Stimulated activated CD4-positive, alpha-beta T cell treated with anti-CD3 and anti-CD28 coated beads, Interleukin-1b, Interleukin-23, amount 100 ng/mL, for 48 hours (primary cell): ENCODE measurements at regions not wholly inside any gene's neighbourhood (a gene's known extent, or its start where the extent isn't known, plus 50 kb on each side); places are given as distances from the start of the nearest gene placed in this dataset.
"Not testable (repeated sequence)": the region's sequence is repeated elsewhere in the genome, so short reads cannot be mapped to it uniquely, and the experiment has no call there.

Source experiments
- DNase-seq: peaks from one replicate; pipeline ENCODE4 v3.0.0-alpha.2; 2020

- DNase-seq: no peak
Measured at GRCh38 chr13:53101883-53102282, 73.3 kb downstream of the OLFM4 start.

- DNase-seq: no peak
Measured at GRCh38 chr13:53104136-53104535, 75.5 kb downstream of the OLFM4 start.

GRCh38 chr13:53105477-53105876 is 76.9 kb downstream of the OLFM4 start:
- no peak for DNase-seq

- DNase-seq: no peak
Measured at GRCh38 chr13:53105890-53106289, 77.3 kb downstream of the OLFM4 start.

GRCh38 chr13:53110181-53110580 is 81.6 kb downstream of the OLFM4 start:
- no peak for DNase-seq

GRCh38 chr13:53110614-53111013 is 82.0 kb downstream of the OLFM4 start:
- DNase-seq: no peak

- DNase-seq: no peak
Measured at GRCh38 chr13:53112522-53112921, 83.9 kb downstream of the OLFM4 start.

- DNase-seq: not testable (repeated sequence)
Measured at GRCh38 chr13:53117048-53117447, 88.4 kb downstream of the OLFM4 start.

GRCh38 chr13:53121131-53121773 is 92.6 kb downstream of the OLFM4 start:
- DNase-seq: no peak

- no peak for DNase-seq
Measured at GRCh38 chr13:53121919-53122318, 93.3 kb downstream of the OLFM4 start.

GRCh38 chr13:53123536-53123935 is 94.9 kb downstream of the OLFM4 start:
- DNase-seq: no peak

- DNase-seq: no peak
Measured at GRCh38 chr13:53124623-53125022, 96.0 kb downstream of the OLFM4 start.

GRCh38 chr13:53126841-53127245 is 98.2 kb downstream of the OLFM4 start:
- no peak for DNase-seq

GRCh38 chr13:53127373-53127772 is 98.8 kb downstream of the OLFM4 start:
- no peak for DNase-seq

GRCh38 chr13:53129864-53130393 is 101.3 kb downstream of the OLFM4 start:
- no peak for DNase-seq

- DNase-seq: no peak
Measured at GRCh38 chr13:53131361-53131760, 102.7 kb downstream of the OLFM4 start.

- DNase-seq: no peak
Measured at GRCh38 chr13:53135301-53135700, 106.7 kb downstream of the OLFM4 start.

GRCh38 chr13:53136554-53137215 is 108.1 kb downstream of the OLFM4 start:
- DNase-seq: no peak

GRCh38 chr13:53137779-53138178 is 109.2 kb downstream of the OLFM4 start:
- no peak for DNase-seq

- DNase-seq: no peak
Measured at GRCh38 chr13:53138376-53139036, 109.9 kb downstream of the OLFM4 start.

- DNase-seq: no peak
Measured at GRCh38 chr13:53141336-53141735, 112.7 kb downstream of the OLFM4 start.

GRCh38 chr13:53142306-53142705 is 113.7 kb downstream of the OLFM4 start:
- no peak for DNase-seq

- no peak for DNase-seq
Measured at GRCh38 chr13:53143757-53144339, 115.2 kb downstream of the OLFM4 start.

GRCh38 chr13:53144826-53145225 is 116.2 kb downstream of the OLFM4 start:
- DNase-seq: no peak
